Activated T-helper 1 cell treated with Interleukin-2 at 50 U/mL for 16 hours (primary cell): ENCODE measurements at regions not wholly inside any gene's neighbourhood (a gene's known extent, or its start where the extent isn't known, plus 50 kb on each side); places are given as distances from the start of the nearest gene placed in this dataset.
"Not testable (repeated sequence)": the region's sequence is repeated elsewhere in the genome, so short reads cannot be mapped to it uniquely, and the experiment has no call there.

Experiments used
- DNase-seq: peaks from one replicate; pipeline ENCODE4 v3.0.0-alpha.2; 2020; ENCODE audit warnings: low read depth

GRCh38 chr2:18077231-18077630 is 198.8 kb downstream of the KCNS3 start:
- no peak for DNase-seq

- DNase-seq = no peak
Measured at GRCh38 chr2:18074476-18074875, 196.0 kb downstream of the KCNS3 start.

GRCh38 chr2:18073601-18074000 is 195.1 kb downstream of the KCNS3 start:
- no peak for DNase-seq

GRCh38 chr2:18067588-18068384 is 189.3 kb downstream of the KCNS3 start:
- no peak for DNase-seq

GRCh38 chr2:18066894-18067293 is 188.4 kb downstream of the KCNS3 start:
- no peak for DNase-seq

GRCh38 chr2:18066066-18066465 is 187.6 kb downstream of the KCNS3 start:
- DNase-seq = no peak

GRCh38 chr2:18065249-18065648 is 186.8 kb downstream of the KCNS3 start:
- DNase-seq = no peak

- no peak for DNase-seq
Measured at GRCh38 chr2:18063826-18064470, 185.5 kb downstream of the KCNS3 start.

GRCh38 chr2:18062892-18063291 is 184.4 kb downstream of the KCNS3 start:
- no peak for DNase-seq

GRCh38 chr2:18061717-18062116 is 183.2 kb downstream of the KCNS3 start:
- DNase-seq = no peak

GRCh38 chr2:18057657-18058056 is 179.2 kb downstream of the KCNS3 start:
- DNase-seq = no peak

- DNase-seq = no peak
Measured at GRCh38 chr2:18055290-18055689, 176.8 kb downstream of the KCNS3 start.

GRCh38 chr2:18050001-18050400 is 171.5 kb downstream of the KCNS3 start:
- no peak for DNase-seq

GRCh38 chr2:18049325-18049724 is 170.9 kb downstream of the KCNS3 start:
- DNase-seq = no peak

GRCh38 chr2:18047896-18048657 is 169.6 kb downstream of the KCNS3 start:
- DNase-seq = no peak

GRCh38 chr2:18047213-18047611 is 168.7 kb downstream of the KCNS3 start:
- DNase-seq = no peak

GRCh38 chr2:18046558-18047212 is 168.2 kb downstream of the KCNS3 start:
- DNase-seq = no peak

- no peak for DNase-seq
Measured at GRCh38 chr2:18046017-18046416, 167.6 kb downstream of the KCNS3 start.

GRCh38 chr2:18045230-18045629 is 166.8 kb downstream of the KCNS3 start:
- DNase-seq = no peak

- DNase-seq = not testable (repeated sequence)
Measured at GRCh38 chr2:18017381-18017780, 138.9 kb downstream of the KCNS3 start.

- no peak for DNase-seq
Measured at GRCh38 chr2:18009891-18010290, 131.4 kb downstream of the KCNS3 start.

GRCh38 chr2:18005411-18005810 is 126.9 kb downstream of the KCNS3 start:
- no peak for DNase-seq
